ENCODE measurements at regions not wholly inside any gene's neighbourhood (a gene's known extent, or its start where the extent isn't known, plus 50 kb on each side); places are given as distances from the start of the nearest gene placed in this dataset.

DNA sequence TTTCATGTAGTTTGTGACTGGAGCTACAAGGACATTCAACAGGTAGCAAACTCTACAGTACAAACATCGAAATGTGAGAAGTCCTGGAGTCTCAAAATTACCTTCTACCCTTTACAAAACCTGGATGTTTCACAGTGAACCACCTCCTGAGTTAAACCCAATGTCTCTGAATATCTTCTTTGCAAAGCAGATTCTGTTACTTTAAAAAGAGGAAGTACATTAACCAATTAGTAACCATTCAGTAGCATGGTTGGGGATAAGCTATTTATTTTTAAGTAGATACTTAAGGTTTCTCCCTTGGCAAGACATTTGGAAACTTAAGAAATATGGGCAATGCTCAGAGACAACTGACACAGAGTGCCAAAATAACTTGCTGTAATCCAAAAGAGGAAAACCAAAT is 371.9 kb upstream of the NWD2 start:
- TF ChIP-seq, protein P1, sequence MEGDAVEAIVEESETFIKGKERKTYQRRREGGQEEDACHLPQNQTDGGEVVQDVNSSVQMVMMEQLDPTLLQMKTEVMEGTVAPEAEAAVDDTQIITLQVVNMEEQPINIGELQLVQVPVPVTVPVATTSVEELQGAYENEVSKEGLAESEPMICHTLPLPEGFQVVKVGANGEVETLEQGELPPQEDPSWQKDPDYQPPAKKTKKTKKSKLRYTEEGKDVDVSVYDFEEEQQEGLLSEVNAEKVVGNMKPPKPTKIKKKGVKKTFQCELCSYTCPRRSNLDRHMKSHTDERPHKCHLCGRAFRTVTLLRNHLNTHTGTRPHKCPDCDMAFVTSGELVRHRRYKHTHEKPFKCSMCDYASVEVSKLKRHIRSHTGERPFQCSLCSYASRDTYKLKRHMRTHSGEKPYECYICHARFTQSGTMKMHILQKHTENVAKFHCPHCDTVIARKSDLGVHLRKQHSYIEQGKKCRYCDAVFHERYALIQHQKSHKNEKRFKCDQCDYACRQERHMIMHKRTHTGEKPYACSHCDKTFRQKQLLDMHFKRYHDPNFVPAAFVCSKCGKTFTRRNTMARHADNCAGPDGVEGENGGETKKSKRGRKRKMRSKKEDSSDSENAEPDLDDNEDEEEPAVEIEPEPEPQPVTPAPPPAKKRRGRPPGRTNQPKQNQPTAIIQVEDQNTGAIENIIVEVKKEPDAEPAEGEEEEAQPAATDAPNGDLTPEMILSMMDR (IDR thresholded peaks at IDR 0.05; ENCODE audit: partially characterized antibody, unreplicated experiment) = no peak
- H3K27me3 Mint-ChIP-seq (ENCODE audit: unreplicated experiment) = no peaks in the 10 kb centered on the region
- no peaks in the 10 kb centered on the region for H3K4me1 Mint-ChIP-seq (ENCODE audit: low read depth, unreplicated experiment)
- no peaks in the 10 kb centered on the region for H3K9me3 Mint-ChIP-seq (ENCODE audit: unreplicated experiment)
- H3K4me3 Mint-ChIP-seq (ENCODE audit: unreplicated experiment) = no peak overlapping the region
- H3K27ac Mint-ChIP-seq (ENCODE audit: unreplicated experiment) = no peak overlapping the region
- DNase-seq = no peak
- no peaks in the 10 kb centered on the region for H3K36me3 Mint-ChIP-seq (ENCODE audit: unreplicated experiment)

DNA sequence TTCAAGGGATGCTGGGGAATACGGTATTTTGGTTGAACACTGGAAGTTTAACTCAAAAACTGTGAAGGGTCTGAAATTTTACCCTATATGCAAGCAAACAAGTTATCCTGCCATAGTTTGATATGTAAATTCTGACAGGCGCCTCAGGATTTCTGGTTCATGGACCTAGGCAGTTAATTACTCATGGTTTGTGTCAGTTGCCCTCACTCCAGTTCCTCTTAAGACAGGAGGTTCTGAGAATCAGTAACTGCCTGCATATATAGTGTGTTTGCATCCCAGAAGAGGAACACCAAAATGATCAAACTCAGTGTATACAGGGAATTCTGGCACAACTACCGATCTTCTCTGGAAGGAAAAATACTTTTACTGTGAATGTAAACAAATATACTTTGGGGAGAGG is 360.4 kb upstream of the NWD2 start:
- Mint-ChIP-seq H3K27ac (ENCODE audit: unreplicated experiment) (no peak overlapping the region), H3K9me3 (ENCODE audit: unreplicated experiment) (peaks cover 1% of the 10 kb centered on the region), H3K4me1 (ENCODE audit: low read depth, unreplicated experiment) (peaks cover 9% of the 10 kb centered on the region), H3K27me3 (ENCODE audit: unreplicated experiment) (no peaks in the 10 kb centered on the region), H3K4me3 (ENCODE audit: unreplicated experiment) (no peak overlapping the region), H3K36me3 (ENCODE audit: unreplicated experiment) (peaks cover 15% of the 10 kb centered on the region)
- TF ChIP-seq, protein P1 (IDR thresholded peaks at IDR 0.05; ENCODE audit: partially characterized antibody, unreplicated experiment) = no peak
- DNase-seq = no peak

DNA sequence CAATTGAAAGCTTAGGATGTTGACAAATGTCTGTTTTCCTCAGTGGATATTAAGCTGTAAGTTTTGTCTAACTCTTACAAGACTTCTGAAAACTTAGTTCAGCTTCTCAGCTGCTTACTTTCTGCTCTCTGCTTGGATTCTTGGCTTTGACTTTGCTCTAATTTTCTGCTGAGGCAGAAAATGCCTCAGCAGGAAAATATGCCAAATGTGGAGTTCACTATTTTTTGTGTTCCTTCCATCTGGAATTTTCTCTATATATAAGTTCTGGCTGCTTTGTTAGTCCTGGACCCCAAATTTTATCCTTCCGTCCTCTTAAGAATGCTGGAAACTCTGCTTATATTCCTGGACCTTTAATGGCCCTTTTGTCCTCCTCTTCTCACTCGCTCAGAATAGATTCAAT is 352.6 kb upstream of the NWD2 start:
- Mint-ChIP-seq H3K9me3 (ENCODE audit: unreplicated experiment) (peaks cover 2% of the 10 kb centered on the region), H3K27ac (ENCODE audit: unreplicated experiment) (no peak overlapping the region), H3K36me3 (ENCODE audit: unreplicated experiment) (peaks cover 10% of the 10 kb centered on the region), H3K27me3 (ENCODE audit: unreplicated experiment) (no peaks in the 10 kb centered on the region), H3K4me3 (ENCODE audit: unreplicated experiment) (no peak overlapping the region), H3K4me1 (ENCODE audit: low read depth, unreplicated experiment) (no peaks in the 10 kb centered on the region)
- TF ChIP-seq, protein P1 (IDR thresholded peaks at IDR 0.05; ENCODE audit: partially characterized antibody, unreplicated experiment) = no peak
- DNase-seq = no peak

DNA sequence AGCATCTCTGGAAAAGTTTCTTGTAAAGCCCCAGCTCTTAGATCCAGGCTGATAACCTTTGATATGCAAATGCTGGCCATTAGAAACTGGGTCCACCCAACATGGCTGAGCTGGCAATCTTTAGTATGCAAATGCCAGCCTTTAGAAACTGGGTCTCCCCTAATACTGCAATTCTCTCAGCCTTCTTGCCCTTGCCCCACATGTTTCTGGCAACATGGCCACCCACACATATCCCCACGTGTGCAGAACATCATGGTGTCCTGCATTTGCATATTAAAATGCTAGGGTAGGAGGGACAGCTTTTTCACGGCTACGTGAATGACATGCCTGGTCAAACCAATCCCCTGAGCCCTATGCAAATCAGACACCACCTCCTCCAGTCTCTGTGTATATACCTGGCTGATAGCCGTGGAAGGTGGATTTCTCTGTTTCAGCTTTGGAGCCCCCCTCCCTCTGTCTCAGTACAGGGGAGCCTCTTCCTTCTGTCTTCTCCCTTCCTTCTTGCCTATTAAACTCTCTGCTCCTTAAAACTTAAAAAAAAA is 344.0 kb upstream of the NWD2 start:
- DNase-seq = no peak
- Mint-ChIP-seq H3K36me3 (ENCODE audit: unreplicated experiment) (no peaks in the 10 kb centered on the region), H3K4me1 (ENCODE audit: low read depth, unreplicated experiment) (no peaks in the 10 kb centered on the region), H3K9me3 (ENCODE audit: unreplicated experiment) (no peaks in the 10 kb centered on the region), H3K4me3 (ENCODE audit: unreplicated experiment) (no peak overlapping the region), H3K27ac (ENCODE audit: unreplicated experiment) (no peak overlapping the region), H3K27me3 (ENCODE audit: unreplicated experiment) (peaks cover 2% of the 10 kb centered on the region)
- TF ChIP-seq, protein P1 (IDR thresholded peaks at IDR 0.05; ENCODE audit: partially characterized antibody, unreplicated experiment) = no peak

DNA sequence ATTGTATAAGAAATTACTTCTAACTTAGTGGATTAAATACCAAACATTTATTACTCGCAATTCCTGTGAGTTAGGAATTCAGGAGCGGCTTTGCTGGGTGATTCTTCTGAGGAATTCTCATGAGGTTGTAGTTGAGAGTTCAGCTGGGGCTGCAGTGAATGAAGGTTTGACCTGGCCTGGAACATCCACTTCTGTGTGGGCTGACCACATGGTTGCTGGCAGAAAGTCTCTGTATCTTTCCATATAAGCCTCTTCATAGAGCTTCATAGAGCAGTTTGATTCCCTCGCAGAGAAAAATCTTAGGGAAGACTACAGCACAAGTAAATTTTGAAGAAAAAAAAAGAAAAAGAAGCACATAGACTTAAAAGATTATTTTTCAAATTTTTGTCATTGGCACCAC is 339.7 kb upstream of the NWD2 start:
- Mint-ChIP-seq H3K9me3 (ENCODE audit: unreplicated experiment) (no peaks in the 10 kb centered on the region), H3K36me3 (ENCODE audit: unreplicated experiment) (no peaks in the 10 kb centered on the region)

More for the DNA sequence above, 339.7 kb upstream of the NWD2 start:
- Mint-ChIP-seq H3K4me3 (ENCODE audit: unreplicated experiment) (no peak overlapping the region), H3K27ac (ENCODE audit: unreplicated experiment) (no peak overlapping the region), H3K4me1 (ENCODE audit: low read depth, unreplicated experiment) (peaks cover 2% of the 10 kb centered on the region), H3K27me3 (ENCODE audit: unreplicated experiment) (peaks cover 2% of the 10 kb centered on the region)
- no peak for DNase-seq
- TF ChIP-seq, protein P1 (IDR thresholded peaks at IDR 0.05; ENCODE audit: partially characterized antibody, unreplicated experiment) = no peak
